Natural killer cell (primary cell): ENCODE measurements at regions not wholly inside any gene's neighbourhood (a gene's known extent, or its start where the extent isn't known, plus 50 kb on each side); places are given as distances from the start of the nearest gene placed in this dataset.

Experiments used
- ATAC-seq, 3 donors: fragments of 150-1000 bp in 2 of 3; fragments of 200-7000 bp in 1 of 3; cut with Tn5 transposase; 1 replicate in 1 of 3; 2 replicates in 2 of 3; pipeline ENCODE4 v1.10.0; 2021; ENCODE audit warnings: mild to moderate bottlenecking in 2 of 3, moderate library complexity in 2 of 3
- DNase-seq, 2 donors: peaks; one replicate each; pipeline versions ENCODE4 v3.0.0 to v3.0.0-alpha.2; 2013 to 2021; ENCODE audit warnings: mixed read lengths in 1 of 2
- H3K27ac ChIP-seq: one replicate; pipeline ENCODE4 v1.5.1; 2013; ENCODE audit warnings: mild to moderate bottlenecking, low read length
- H3K27me3 ChIP-seq: one replicate; pipeline ENCODE4 v1.6.1; 2013; ENCODE audit warnings: low read length; ENCODE audit not compliant: control insufficient read depth, insufficient read depth
- H3K36me3 ChIP-seq: one replicate; pipeline ENCODE4 v1.6.1; 2013; ENCODE audit warnings: low read length; ENCODE audit not compliant: control insufficient read depth, insufficient read depth
- H3K4me1 ChIP-seq: one replicate; pipeline ENCODE4 v1.6.1; 2013; ENCODE audit warnings: low read length; ENCODE audit not compliant: control insufficient read depth, insufficient read depth
- H3K4me3 ChIP-seq: one replicate; pipeline ENCODE4 v1.5.1; 2013; ENCODE audit warnings: low read length
- H3K9me3 ChIP-seq: one replicate; pipeline ENCODE4 v1.6.1; 2013; ENCODE audit warnings: low read length; ENCODE audit not compliant: control insufficient read depth, insufficient read depth
- H3K27ac Mint-ChIP-seq, 2 donors: one replicate each; pipeline ENCODE4 v1.8.0; 2022; ENCODE audit warnings: mild to moderate bottlenecking in 2 of 2, mixed read lengths in 2 of 2, moderate library complexity in 1 of 2
- H3K27me3 Mint-ChIP-seq, 2 donors: one replicate each; pipeline ENCODE4 v1.8.0; 2022; ENCODE audit warnings: low read depth in 2 of 2, mixed read lengths in 2 of 2
- H3K36me3 Mint-ChIP-seq: one replicate; pipeline ENCODE4 v1.8.0; 2022; ENCODE audit warnings: mixed read lengths
- H3K4me1 Mint-ChIP-seq, 2 donors: one replicate each; pipeline ENCODE4 v1.8.0; 2022; ENCODE audit warnings: mixed read lengths in 2 of 2
- H3K4me3 Mint-ChIP-seq: one replicate; pipeline ENCODE4 v1.8.0; 2022; ENCODE audit warnings: mild to moderate bottlenecking, moderate library complexity, mixed read lengths
- H3K9me3 Mint-ChIP-seq, 2 donors: one replicate each; pipeline ENCODE4 v1.8.0; 2022; ENCODE audit warnings: mixed read lengths in 2 of 2
- whole genome bisulfite sequencing: methylation state at CpG from one replicate; pipeline ENCODE4 v1.1.7; 2013; ENCODE audit warnings: missing lambda C conversion rate; ENCODE audit not compliant: insufficient coverage; 5-methylcytosine and 5-hydroxymethylcytosine counted together
- intact Hi-C: fragments of 100-400 bp; cut with micrococcal nuclease; formaldehyde crosslinking; loops from one replicate; pipeline ENCODE4 v1.14.2; 2022
- TF ChIP-seq, protein P1 (sequence below): fragments of 200-600 bp; IDR thresholded peaks from one replicate; pipeline ENCODE4 v1.8.0; 2022; ENCODE audit warnings: antibody characterized with exemption

DNA sequence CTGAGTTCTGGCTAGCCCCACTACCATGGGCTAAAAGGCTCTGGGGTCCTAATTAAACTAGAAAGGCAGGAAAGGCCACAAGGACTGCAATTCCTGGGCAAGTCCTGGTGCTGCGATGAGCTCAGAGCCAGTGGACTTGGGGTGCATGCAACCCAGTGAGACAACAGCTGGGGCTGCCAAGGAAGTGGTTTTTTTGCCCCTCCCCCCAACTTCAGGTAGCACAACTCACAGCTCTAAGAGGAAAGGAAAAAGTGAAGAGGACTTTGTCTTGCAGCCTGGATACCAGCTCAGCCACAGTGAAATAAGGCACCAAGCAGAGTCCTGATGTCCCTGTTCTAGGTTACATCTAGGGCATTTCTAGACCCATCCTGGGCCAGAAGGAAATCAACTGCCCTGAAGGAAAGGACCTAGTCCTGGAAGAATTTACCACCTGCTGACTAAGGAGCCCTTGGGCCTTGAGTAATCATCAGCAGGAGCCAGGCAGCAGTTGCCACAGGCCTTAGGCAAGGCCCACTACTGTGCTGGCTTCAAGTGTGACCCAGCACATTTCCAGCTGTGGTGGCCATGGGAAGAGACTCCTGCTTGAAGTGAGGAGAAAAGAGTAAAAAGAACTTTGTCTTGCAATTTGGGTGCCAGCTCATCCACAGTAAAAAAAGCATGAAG lies 358.4 kb downstream of the BTBD3 start:
- Mint-ChIP-seq H3K27ac (no peak overlapping the region), H3K4me3 (no peak overlapping the region), H3K36me3 (no peaks in the 10 kb centered on the region), H3K4me1 (no peaks in the 10 kb centered on the region), H3K9me3 (peaks cover 11 to 14% of the 10 kb centered on the region in 2 donors), H3K27me3 (no peaks in the 10 kb centered on the region)
- intact Hi-C loops = no loop called here
- no peak overlapping the region for H3K27ac ChIP-seq
- H3K4me1 ChIP-seq = no peaks in the 10 kb centered on the region
- no peaks in the 10 kb centered on the region for H3K27me3 ChIP-seq
- no peaks in the 10 kb centered on the region for H3K36me3 ChIP-seq
- TF ChIP-seq, protein P1, sequence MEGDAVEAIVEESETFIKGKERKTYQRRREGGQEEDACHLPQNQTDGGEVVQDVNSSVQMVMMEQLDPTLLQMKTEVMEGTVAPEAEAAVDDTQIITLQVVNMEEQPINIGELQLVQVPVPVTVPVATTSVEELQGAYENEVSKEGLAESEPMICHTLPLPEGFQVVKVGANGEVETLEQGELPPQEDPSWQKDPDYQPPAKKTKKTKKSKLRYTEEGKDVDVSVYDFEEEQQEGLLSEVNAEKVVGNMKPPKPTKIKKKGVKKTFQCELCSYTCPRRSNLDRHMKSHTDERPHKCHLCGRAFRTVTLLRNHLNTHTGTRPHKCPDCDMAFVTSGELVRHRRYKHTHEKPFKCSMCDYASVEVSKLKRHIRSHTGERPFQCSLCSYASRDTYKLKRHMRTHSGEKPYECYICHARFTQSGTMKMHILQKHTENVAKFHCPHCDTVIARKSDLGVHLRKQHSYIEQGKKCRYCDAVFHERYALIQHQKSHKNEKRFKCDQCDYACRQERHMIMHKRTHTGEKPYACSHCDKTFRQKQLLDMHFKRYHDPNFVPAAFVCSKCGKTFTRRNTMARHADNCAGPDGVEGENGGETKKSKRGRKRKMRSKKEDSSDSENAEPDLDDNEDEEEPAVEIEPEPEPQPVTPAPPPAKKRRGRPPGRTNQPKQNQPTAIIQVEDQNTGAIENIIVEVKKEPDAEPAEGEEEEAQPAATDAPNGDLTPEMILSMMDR = no peak
- H3K9me3 ChIP-seq = no peaks in the 10 kb centered on the region
- WGBS = 70% methylated on average over 1 of the region's 1 CpG
- no peak for DNase-seq
- ATAC-seq = no peak
- no peak overlapping the region for H3K4me3 ChIP-seq

DNA sequence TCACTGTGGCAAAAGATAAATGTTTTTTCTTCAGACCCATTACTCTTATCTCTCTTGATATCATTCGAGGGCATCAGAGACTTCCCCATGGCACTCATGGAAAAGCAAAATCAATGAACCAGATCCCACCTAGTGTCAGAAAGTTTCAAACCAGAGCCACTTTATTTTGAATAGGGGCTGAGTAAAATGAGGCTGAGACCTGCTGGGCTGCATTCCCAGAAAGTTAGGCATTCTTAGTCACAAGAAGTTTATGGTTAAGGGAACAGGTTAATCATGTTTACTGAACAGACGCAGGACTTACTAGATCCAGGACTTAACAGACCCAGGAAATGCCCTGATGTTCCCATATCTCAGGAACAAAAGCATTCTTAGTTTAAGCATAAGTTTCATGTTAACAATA lies 369.9 kb downstream of the BTBD3 start:
- Mint-ChIP-seq H3K27ac (no peak overlapping the region), H3K27me3 (no peaks in the 10 kb centered on the region), H3K9me3 (peaks cover 5 to 12% of the 10 kb centered on the region in 2 donors), H3K4me3 (no peak overlapping the region), H3K4me1 (peaks cover 0 to 9% of the 10 kb centered on the region in 2 donors), H3K36me3 (no peaks in the 10 kb centered on the region)
- intact Hi-C loops = no loop called here
- Histone ChIP-seq H3K27me3 (no peaks in the 10 kb centered on the region), H3K4me1 (no peaks in the 10 kb centered on the region), H3K9me3 (peaks cover 2% of the 10 kb centered on the region), H3K4me3 (no peak overlapping the region), H3K27ac (no peak overlapping the region), H3K36me3 (no peaks in the 10 kb centered on the region)
- TF ChIP-seq, protein P1 = no peak
- DNase-seq = no peak
- no peak for ATAC-seq
- 90% methylated on average over 2 of the region's 2 CpGs for WGBS

DNA sequence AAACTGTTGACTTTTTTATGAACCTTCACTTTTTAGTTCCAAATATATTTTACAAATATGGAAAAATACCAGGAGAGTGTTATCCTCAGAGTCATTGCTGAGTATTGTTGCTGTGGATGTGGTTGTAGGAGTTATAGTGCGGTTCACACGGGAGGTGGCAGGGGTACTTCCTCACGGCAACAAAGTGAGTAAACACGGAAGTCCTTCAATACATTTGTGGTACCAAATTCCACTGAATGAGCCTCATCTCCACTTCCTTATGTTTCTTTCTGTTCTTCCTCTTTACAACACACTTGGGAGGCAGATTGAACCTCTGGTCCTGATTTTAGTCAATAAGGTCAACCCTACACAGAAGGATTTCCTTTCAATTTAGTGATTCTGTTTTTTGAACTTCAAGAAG lies 371.8 kb downstream of the BTBD3 start:
- Mint-ChIP-seq H3K4me3 (no peak overlapping the region), H3K27ac (no peak overlapping the region), H3K9me3 (peaks cover 4 to 14% of the 10 kb centered on the region in 2 donors), H3K36me3 (no peaks in the 10 kb centered on the region), H3K27me3 (no peaks in the 10 kb centered on the region), H3K4me1 (peaks cover 0 to 9% of the 10 kb centered on the region in 2 donors)
- DNase-seq = no peak
- Histone ChIP-seq H3K27me3 (no peaks in the 10 kb centered on the region), H3K4me1 (no peaks in the 10 kb centered on the region), H3K36me3 (no peaks in the 10 kb centered on the region), H3K9me3 (peaks cover 2% of the 10 kb centered on the region), H3K4me3 (no peak overlapping the region), H3K27ac (no peak overlapping the region)
- 23% methylated on average over 4 of the region's 4 CpGs for WGBS
- ATAC-seq = no peak
- intact Hi-C loops = no loop called here
- TF ChIP-seq, protein P1 = no peak

DNA sequence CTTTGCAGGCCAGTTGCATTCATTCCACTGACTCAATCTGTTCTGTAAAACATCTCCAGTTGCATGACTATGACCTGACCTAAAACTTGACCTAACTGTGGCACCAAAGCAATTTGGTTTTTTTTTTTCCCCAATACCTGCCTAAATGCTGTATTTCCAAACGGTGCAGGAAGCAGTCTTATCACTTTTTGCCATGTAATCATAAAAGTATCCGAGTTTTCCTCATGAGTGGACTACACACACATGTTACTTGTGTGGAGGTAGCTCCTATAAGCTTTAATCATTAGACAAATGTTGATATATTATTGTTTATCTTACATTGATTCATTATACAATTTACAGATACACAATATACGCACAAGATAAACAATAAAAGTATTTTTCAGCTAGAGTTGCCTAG lies 373.7 kb downstream of the BTBD3 start:
- peaks cover 7 to 17% of the 10 kb centered on the region in 2 donors for H3K9me3 Mint-ChIP-seq
- 73% methylated on average over 2 of the region's 3 CpGs for WGBS
- no peak for ATAC-seq
- Histone ChIP-seq H3K27ac (no peak overlapping the region), H3K4me3 (no peak overlapping the region), H3K27me3 (no peaks in the 10 kb centered on the region), H3K9me3 (peaks cover 2% of the 10 kb centered on the region), H3K4me1 (no peaks in the 10 kb centered on the region), H3K36me3 (no peaks in the 10 kb centered on the region)
- TF ChIP-seq, protein P1 = no peak
- H3K4me3 Mint-ChIP-seq = no peak overlapping the region
- H3K27ac Mint-ChIP-seq = no peak overlapping the region
- H3K27me3 Mint-ChIP-seq = no peaks in the 10 kb centered on the region
- DNase-seq = no peak
- H3K36me3 Mint-ChIP-seq = no peaks in the 10 kb centered on the region
- peaks cover 0 to 9% of the 10 kb centered on the region in 2 donors for H3K4me1 Mint-ChIP-seq
- intact Hi-C loops = no loop called here
